ENCODE measurements at regions not wholly inside any gene's neighbourhood (a gene's known extent, or its start where the extent isn't known, plus 50 kb on each side); places are given as distances from the start of the nearest gene placed in this dataset.
"Not testable (repeated sequence)": the region's sequence is repeated elsewhere in the genome, so short reads cannot be mapped to it uniquely, and the experiment has no call there.

GRCh38 chr6:112439010-112439409, 91.9 kb downstream of the RFPL4B start:
- DNase-seq = no peak
- no peak overlapping the region for H3K27ac Mint-ChIP-seq
- H3K9me3 Mint-ChIP-seq = no peaks in the 10 kb centered on the region
- no peaks in the 10 kb centered on the region for H3K27me3 Mint-ChIP-seq
- no peaks in the 10 kb centered on the region for H3K4me1 Mint-ChIP-seq (ENCODE audit: low read depth)
- no peaks in the 10 kb centered on the region for H3K36me3 Mint-ChIP-seq (ENCODE audit: low read depth)
- no peak overlapping the region for H3K4me3 Mint-ChIP-seq

- no peak overlapping the region for H3K4me3 Mint-ChIP-seq
- no peaks in the 10 kb centered on the region for H3K27me3 Mint-ChIP-seq
- H3K27ac Mint-ChIP-seq = no peak overlapping the region
- no peak for DNase-seq
- H3K9me3 Mint-ChIP-seq = no peaks in the 10 kb centered on the region
- H3K36me3 Mint-ChIP-seq (ENCODE audit: low read depth) = no peaks in the 10 kb centered on the region
- H3K4me1 Mint-ChIP-seq (ENCODE audit: low read depth) = no peaks in the 10 kb centered on the region
Measured at GRCh38 chr6:112439432-112439831, 92.3 kb downstream of the RFPL4B start.

DNA sequence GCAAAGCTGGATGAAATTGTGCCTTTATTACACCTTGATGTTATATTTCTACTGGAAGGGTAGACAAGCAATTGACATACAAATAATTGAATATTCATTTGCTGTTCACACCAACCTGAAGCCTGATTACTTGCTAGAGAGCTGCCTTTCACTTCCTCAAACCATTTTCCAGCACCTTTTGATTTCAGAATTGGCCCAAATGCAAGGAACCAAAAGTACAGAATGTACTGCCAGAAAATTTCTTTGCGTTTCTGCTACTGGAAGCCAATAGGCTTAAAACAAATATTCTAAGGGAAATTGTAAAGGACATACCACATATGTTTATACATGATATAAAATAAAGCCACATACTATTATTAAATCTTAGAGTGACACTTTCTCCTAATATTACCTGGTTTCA, 94.5 kb downstream of the RFPL4B start:
- DNase-seq = no peak
- H3K4me3 Mint-ChIP-seq = no peak overlapping the region
- H3K27ac Mint-ChIP-seq = no peak overlapping the region
- H3K4me1 Mint-ChIP-seq (ENCODE audit: low read depth) = no peaks in the 10 kb centered on the region
- no peaks in the 10 kb centered on the region for H3K9me3 Mint-ChIP-seq
- no peaks in the 10 kb centered on the region for H3K36me3 Mint-ChIP-seq (ENCODE audit: low read depth)
- no peaks in the 10 kb centered on the region for H3K27me3 Mint-ChIP-seq

GRCh38 chr6:112443179-112444065, 96.3 kb downstream of the RFPL4B start:
- no peaks in the 10 kb centered on the region for H3K4me1 Mint-ChIP-seq (ENCODE audit: low read depth)
- H3K27me3 Mint-ChIP-seq = no peaks in the 10 kb centered on the region
- DNase-seq = no peak
- no peak overlapping the region for H3K27ac Mint-ChIP-seq
- H3K36me3 Mint-ChIP-seq (ENCODE audit: low read depth) = no peaks in the 10 kb centered on the region
- no peak overlapping the region for H3K4me3 Mint-ChIP-seq
- no peaks in the 10 kb centered on the region for H3K9me3 Mint-ChIP-seq

- not testable (repeated sequence) for DNase-seq; H3K36me3 Mint-ChIP-seq (ENCODE audit: low read depth); H3K4me3 Mint-ChIP-seq; H3K27me3 Mint-ChIP-seq; H3K4me1 Mint-ChIP-seq (ENCODE audit: low read depth); H3K27ac Mint-ChIP-seq; H3K9me3 Mint-ChIP-seq
Measured at GRCh38 chr6:112448786-112449185, 101.7 kb downstream of the RFPL4B start.

DNA sequence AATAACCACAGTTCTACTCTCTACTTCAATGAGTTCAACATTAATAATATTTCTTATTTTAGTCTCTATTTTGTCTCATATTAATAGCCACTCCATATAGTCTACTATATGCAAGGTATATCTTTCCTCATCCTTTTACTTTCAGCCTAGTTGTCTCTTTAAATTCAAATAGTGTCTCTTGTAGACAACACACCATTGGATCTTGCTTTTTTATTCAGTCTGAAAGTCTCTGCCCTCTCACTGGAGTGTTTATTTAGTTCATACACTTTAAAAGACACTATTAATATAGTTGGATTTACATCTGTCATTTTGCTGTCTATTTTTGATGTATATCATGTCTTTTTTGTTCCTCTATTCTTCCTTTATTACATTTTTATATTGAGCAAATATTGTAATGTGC, 103.5 kb downstream of the RFPL4B start:
- peaks cover 6% of the 10 kb centered on the region for H3K9me3 Mint-ChIP-seq
- no peak overlapping the region for H3K4me3 Mint-ChIP-seq

DNA sequence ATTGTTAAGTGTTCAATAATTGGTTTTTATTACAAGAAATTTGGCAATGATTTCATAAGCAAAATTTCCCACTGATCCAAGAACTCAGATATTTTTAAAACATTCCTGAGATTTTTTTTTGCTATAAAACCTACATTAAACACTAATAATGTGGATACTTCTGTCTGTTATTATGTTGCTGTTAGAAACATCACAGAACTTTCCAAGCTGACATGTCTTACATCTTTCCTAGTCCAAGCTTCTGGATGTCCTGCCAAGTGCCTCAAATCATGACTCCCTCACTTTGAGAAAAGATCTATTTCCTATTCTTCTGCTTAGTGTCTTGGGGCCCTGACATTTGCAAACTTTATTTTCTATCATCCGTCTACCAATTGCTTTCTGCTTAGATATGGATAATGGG, 110.8 kb downstream of the RFPL4B start:
- no peak overlapping the region for H3K4me3 Mint-ChIP-seq
- H3K27ac Mint-ChIP-seq = no peak overlapping the region
- no peaks in the 10 kb centered on the region for H3K4me1 Mint-ChIP-seq (ENCODE audit: low read depth)
- H3K9me3 Mint-ChIP-seq = no peaks in the 10 kb centered on the region
- no peaks in the 10 kb centered on the region for H3K36me3 Mint-ChIP-seq (ENCODE audit: low read depth)
- DNase-seq = no peak
- H3K27me3 Mint-ChIP-seq = peaks cover 3% of the 10 kb centered on the region

More for the DNA sequence above, 103.5 kb downstream of the RFPL4B start:
- Mint-ChIP-seq H3K27me3 (no peaks in the 10 kb centered on the region), H3K36me3 (ENCODE audit: low read depth) (no peaks in the 10 kb centered on the region), H3K27ac (no peak overlapping the region), H3K4me1 (ENCODE audit: low read depth) (no peaks in the 10 kb centered on the region)
- DNase-seq = no peak

DNA sequence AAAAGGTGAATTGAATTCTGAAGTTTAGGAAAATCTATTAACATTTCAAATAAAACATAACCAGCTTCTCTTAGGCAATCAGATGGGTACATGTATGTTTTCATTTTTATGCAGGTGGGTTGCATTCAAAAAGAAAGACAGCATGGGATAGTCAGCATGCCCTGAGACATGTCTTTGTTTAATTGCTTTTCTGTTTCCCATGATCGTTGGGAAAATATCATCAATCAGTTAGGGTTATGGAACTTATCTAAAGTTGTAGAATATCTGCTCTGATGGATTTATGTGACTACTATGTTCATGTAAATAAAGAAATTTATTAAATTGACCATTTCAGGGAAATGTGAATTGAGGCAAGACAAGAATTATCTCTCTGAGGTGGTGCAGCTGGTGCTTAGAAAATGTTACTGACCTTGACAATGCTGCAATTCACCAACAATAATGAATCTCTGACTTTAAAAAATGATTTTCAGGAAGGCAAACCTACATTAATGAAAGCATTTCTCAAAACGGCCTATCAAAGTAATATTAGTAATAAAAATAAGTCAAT, 112.7 kb downstream of the RFPL4B start:
- Mint-ChIP-seq H3K27ac (no peak overlapping the region), H3K4me1 (ENCODE audit: low read depth) (no peaks in the 10 kb centered on the region), H3K4me3 (no peak overlapping the region), H3K27me3 (peaks cover 3% of the 10 kb centered on the region), H3K36me3 (ENCODE audit: low read depth) (no peaks in the 10 kb centered on the region), H3K9me3 (no peaks in the 10 kb centered on the region)
- no peak for DNase-seq

DNA sequence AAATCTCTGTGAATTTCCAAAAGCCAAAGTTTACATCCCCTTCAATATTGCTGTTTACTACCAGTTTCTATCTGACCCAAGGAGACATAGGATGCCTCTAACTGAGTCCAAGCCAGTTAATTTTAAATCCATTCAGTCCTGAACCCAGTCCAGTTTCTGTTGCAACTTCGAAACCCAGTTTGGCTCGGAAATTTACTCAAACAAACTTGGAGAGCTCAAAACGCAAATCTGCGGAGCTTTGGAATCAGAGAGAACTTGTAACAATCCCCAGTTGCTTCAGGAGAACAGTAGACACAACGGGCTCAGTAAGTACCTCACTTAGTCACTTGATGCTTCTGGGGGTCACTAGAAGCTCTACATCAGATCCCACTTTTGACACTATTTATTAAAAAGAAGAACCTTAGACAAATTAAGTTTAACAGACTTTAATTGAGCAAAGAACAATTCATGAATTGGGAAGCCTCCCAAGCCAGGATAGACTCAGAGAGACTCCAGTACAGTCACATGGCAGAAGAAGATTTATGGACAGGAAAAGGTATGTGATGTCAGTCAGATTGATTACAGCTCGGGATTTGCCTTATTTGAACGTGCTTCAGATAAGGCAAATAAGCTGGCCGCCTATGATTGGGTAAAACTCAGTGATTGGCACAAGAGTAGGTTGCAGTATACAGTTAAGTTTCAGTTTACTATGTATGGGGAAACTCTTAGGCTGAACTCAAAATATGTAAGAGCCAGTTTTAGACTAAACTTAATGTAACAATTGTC, 118.0 kb downstream of the RFPL4B start:
- H3K4me1 Mint-ChIP-seq (ENCODE audit: low read depth) = no peaks in the 10 kb centered on the region
- H3K27ac Mint-ChIP-seq = no peak overlapping the region
- H3K27me3 Mint-ChIP-seq = no peaks in the 10 kb centered on the region
- H3K4me3 Mint-ChIP-seq = no peak overlapping the region
- DNase-seq = no peak
- no peaks in the 10 kb centered on the region for H3K36me3 Mint-ChIP-seq (ENCODE audit: low read depth)
- no peaks in the 10 kb centered on the region for H3K9me3 Mint-ChIP-seq

DNA sequence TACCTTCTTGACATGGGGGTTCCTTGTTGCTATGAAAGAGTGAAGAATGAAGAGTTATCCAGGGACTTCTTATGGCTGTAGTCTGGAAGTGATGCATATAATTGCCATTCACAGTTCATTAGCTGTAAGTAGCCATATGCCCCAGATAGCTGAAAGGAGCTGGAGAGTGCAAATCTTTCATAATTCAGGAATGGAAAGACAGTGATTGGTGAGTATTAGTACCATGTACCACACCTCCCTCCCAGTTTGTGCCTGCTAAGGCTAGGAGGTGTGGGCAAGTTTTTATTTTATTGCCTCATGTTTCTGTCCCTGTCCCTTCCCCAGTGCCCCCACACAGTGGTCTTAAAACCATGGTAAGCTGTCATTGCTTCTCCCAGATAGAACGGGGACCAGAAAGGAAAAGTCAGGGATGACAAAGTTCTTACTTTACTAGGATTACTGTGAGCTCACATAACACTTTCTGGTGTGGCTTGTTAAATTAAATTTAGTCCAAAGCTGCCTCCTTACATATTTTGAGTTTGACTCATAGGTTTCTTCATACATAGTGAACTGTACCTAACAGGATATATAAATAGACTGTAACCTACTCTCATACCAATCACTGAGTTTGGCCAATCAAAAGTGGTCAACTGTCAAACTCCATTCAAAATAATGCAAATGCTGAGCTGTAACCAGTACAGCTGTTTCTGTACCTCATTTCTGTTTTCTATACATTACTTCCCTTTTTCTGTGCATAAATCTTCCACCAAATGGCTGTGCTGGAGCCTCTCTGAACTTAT, 119.4 kb downstream of the RFPL4B start:
- DNase-seq = no peak
- Mint-ChIP-seq H3K27ac (no peak overlapping the region), H3K36me3 (ENCODE audit: low read depth) (no peaks in the 10 kb centered on the region), H3K4me3 (no peak overlapping the region), H3K9me3 (no peaks in the 10 kb centered on the region), H3K27me3 (no peaks in the 10 kb centered on the region), H3K4me1 (ENCODE audit: low read depth) (no peaks in the 10 kb centered on the region)

GRCh38 chr6:112468359-112468758, 121.2 kb downstream of the RFPL4B start:
- no peak for DNase-seq
- no peak overlapping the region for H3K4me3 Mint-ChIP-seq
- no peaks in the 10 kb centered on the region for H3K9me3 Mint-ChIP-seq
- H3K27me3 Mint-ChIP-seq = no peaks in the 10 kb centered on the region
- no peak overlapping the region for H3K27ac Mint-ChIP-seq
- H3K36me3 Mint-ChIP-seq (ENCODE audit: low read depth) = no peaks in the 10 kb centered on the region
- no peaks in the 10 kb centered on the region for H3K4me1 Mint-ChIP-seq (ENCODE audit: low read depth)

DNA sequence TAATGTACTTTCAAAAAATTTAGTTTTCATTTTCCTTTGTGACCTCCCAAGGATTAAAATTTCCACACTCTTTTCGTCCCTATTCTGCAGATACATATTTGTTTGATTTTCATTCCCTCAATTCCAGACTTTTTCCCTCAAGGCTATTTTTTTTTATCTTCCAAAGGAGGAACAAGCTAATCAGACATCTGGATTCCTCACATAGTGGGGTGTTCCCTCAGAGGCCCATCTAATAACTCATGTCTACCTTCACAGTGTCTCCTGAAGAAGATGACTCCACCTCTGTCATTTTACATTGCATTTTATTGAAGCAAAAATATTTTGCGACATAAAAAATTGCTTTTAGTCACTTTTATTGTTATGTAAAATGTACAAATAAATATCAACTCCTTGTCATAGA, 122.2 kb downstream of the RFPL4B start:
- Mint-ChIP-seq H3K4me3 (no peak overlapping the region), H3K4me1 (ENCODE audit: low read depth) (no peaks in the 10 kb centered on the region), H3K36me3 (ENCODE audit: low read depth) (no peaks in the 10 kb centered on the region), H3K27me3 (no peaks in the 10 kb centered on the region), H3K9me3 (no peaks in the 10 kb centered on the region), H3K27ac (no peak overlapping the region)
- no peak for DNase-seq

GRCh38 chr6:112470376-112470775, 123.2 kb downstream of the RFPL4B start:
- Mint-ChIP-seq H3K9me3 (no peaks in the 10 kb centered on the region), H3K36me3 (ENCODE audit: low read depth) (no peaks in the 10 kb centered on the region), H3K27ac (no peak overlapping the region), H3K4me3 (no peak overlapping the region), H3K4me1 (ENCODE audit: low read depth) (no peaks in the 10 kb centered on the region), H3K27me3 (no peaks in the 10 kb centered on the region)
- no peak for DNase-seq

DNA sequence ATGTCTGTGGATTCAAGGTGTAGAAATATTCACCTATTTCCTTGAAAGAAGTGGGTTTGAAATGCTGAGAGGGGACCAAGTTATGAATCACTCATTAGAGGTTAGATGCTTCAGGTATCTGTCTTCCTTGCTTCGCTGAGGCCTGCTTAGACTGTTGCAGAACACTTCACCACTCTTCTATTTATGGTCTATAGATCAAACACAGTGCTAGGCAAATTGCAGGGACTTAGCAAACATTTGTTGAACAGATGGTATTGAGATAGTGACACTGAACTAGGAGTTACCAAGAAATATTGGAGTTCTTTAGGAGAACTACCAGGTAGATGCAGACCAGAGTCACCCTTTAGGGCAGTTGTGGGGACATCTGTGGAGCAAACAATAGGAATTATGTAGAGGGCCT, 123.8 kb downstream of the RFPL4B start:
- Mint-ChIP-seq H3K9me3 (no peaks in the 10 kb centered on the region), H3K4me1 (ENCODE audit: low read depth) (no peaks in the 10 kb centered on the region), H3K4me3 (no peak overlapping the region), H3K27me3 (no peaks in the 10 kb centered on the region), H3K36me3 (ENCODE audit: low read depth) (no peaks in the 10 kb centered on the region), H3K27ac (no peak overlapping the region)
- DNase-seq = no peak
